ENCODE measurements at regions not wholly inside any gene's neighbourhood (a gene's known extent, or its start where the extent isn't known, plus 50 kb on each side); places are given as distances from the start of the nearest gene placed in this dataset.
A peak's percentile ranks its signal among the peaks of the same experiment; 100 is the strongest.

DNA sequence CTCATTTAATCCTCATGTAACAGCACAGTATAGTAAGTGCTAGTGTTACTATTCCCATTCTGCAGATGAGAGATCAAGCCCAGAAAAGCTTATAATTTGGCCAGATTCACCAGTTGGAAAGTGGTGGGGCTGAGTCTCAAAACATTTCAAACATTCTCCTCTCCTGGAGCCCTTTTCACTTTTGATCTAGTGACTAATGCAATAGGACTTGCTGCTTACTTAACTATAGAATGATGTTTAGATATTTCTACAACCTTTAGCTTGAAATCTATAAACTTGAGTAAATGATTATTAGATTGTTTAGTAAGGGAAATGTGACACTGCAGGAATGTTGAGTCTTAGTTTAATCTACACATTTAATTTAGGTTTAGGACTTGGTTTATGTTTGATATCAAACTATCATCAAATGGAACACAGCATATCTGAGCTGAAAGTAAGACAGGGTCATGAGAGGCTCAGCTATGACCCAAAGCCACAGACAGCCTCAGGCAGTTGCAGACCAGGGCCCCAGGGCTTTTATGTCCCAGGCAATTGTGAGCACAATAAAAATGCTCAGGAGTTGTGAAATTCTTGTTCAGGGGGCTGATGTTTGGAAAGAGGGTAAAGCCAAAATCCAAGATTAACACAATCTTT lies 199.5 kb upstream of the HS3ST1 start:
- Mint-ChIP-seq H3K9me3 (no peaks in the 10 kb centered on the region), H3K4me3 (no peak overlapping the region), H3K4me1 (no peaks in the 10 kb centered on the region), H3K27ac (no peak overlapping the region), H3K27me3 (no peaks in the 10 kb centered on the region)
- DNase-seq: no peak
- ATAC-seq: no peak

DNA sequence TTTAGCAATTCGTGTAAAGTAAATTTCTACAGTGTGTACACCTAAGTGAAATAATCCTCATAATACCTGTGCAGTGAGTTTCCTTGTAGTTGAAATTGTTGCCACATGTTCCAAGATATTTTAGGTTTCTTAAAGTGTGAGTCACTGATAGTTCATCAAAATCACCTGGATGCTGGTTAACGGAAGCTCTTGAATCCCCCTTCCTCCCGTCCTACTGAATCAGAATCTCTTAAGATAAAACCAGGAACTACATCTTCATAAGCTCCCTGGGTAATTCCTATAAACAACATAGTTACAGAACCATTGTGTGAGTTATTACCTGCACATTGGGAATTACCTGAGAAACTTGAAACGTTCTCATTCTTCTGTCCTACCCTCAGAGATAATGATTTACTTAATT lies 197.4 kb upstream of the HS3ST1 start:
- no peaks in the 10 kb centered on the region for H3K9me3 Mint-ChIP-seq
- H3K27ac Mint-ChIP-seq: no peak overlapping the region
- no peak overlapping the region for H3K4me3 Mint-ChIP-seq
- no peaks in the 10 kb centered on the region for H3K4me1 Mint-ChIP-seq
- no peaks in the 10 kb centered on the region for H3K27me3 Mint-ChIP-seq
- DNase-seq (no peak), ATAC-seq (no peak)

DNA sequence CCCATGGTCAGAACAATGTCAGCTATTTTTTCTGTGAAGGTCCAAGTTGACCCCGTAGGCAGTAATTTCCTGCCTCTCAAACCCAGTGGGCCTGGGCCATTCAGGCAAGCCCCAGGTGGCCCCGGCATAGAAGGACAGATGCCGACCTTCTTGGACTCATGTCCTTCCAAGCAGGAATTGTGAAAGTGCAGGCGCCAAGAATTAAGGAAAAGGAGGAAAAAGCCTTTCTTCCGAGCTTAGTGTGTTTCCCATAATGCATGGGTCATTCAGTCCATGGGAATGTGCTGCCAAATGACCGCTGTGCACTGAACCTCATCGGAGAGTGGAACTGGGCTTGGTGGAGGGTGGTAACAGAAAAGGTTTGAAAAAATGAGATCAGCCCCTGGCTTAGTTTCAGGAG lies 196.5 kb upstream of the HS3ST1 start:
- no peaks in the 10 kb centered on the region for H3K4me1 Mint-ChIP-seq
- H3K27ac Mint-ChIP-seq: no peak overlapping the region
- DNase-seq: no peak
- no peaks in the 10 kb centered on the region for H3K27me3 Mint-ChIP-seq
- no peak overlapping the region for H3K4me3 Mint-ChIP-seq
- no peaks in the 10 kb centered on the region for H3K9me3 Mint-ChIP-seq
- no peak for ATAC-seq

DNA sequence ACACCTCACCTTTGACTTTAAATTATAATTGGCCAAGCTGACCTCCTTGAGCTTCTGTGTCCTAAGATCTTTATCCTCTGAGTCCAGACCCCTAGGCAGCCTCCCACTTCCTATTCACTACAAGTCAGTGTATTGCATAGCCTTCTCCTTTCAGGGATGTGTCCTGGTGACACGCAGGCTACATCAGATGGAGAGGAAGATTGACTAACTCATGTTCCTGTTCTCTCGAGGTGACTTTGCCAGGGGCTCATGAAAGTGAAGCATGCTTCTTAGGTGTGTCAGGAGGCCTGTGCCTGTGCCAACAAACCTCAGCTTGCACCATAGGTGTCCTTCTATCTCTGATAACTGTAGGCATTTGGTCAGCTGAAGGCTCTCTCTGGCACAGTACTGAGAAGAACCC lies 195.7 kb upstream of the HS3ST1 start:
- H3K27ac Mint-ChIP-seq: no peak overlapping the region
- no peaks in the 10 kb centered on the region for H3K9me3 Mint-ChIP-seq
- no peaks in the 10 kb centered on the region for H3K4me1 Mint-ChIP-seq
- H3K27me3 Mint-ChIP-seq: no peaks in the 10 kb centered on the region
- no peak overlapping the region for H3K4me3 Mint-ChIP-seq
- ATAC-seq (no peak), DNase-seq (no peak)

DNA sequence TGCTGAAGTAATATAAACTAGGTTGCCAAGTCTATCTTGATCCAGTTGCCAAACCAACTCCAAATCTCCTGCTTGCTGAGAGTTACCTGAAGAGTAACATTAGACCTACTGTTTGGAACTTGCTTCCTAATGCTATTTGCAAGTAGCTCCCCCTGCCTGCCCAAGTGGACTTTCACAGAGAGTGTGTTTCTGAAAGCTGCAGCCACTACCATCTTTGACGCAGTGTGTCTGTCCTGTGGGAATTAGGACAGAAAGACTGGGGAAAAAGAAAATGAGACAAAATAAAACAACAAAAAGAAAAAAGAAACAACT lies 195.0 kb upstream of the HS3ST1 start:
- ATAC-seq (no peak), DNase-seq (no peak)
- H3K27me3 Mint-ChIP-seq: no peaks in the 10 kb centered on the region
- no peaks in the 10 kb centered on the region for H3K4me1 Mint-ChIP-seq
- H3K27ac Mint-ChIP-seq: no peak overlapping the region
- H3K9me3 Mint-ChIP-seq: no peaks in the 10 kb centered on the region
- H3K4me3 Mint-ChIP-seq: no peak overlapping the region

DNA sequence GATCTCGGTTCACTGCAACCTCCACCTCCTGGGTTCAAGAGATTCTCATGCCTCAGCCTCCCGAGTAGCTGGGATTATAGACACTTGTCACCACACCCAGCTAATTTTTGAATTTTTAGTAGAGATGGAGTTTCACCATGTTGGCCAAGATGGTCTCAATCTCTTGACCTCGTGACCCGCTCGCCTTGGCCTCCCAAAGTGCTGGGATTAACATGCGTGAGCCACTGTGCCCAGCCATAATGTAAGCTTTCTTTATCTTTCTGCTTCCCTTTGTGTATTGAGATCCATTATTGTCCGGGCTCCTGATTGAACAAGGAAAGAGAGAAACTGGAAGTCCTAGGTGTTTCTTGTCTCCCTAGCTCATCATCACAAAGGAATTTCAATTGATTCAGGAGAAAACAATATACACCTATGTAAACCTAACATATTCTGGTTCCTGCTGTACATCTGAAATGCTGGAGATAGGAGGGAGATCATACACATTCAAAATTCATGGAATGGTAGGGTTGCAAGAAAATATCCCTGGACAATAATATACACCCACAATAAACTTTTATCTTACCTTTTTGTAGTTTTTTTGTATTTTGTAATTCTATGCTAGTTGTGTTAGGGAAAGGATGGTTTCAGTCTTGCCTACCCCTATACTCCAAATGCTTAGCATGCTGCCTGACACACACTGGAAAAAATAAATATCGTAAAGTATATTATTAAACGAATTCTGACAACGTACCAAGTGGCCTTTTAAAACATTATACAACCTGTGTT lies 194.4 kb upstream of the HS3ST1 start:
- no peak for DNase-seq
- ATAC-seq: no peak
- no peak overlapping the region for H3K4me3 Mint-ChIP-seq
- no peak overlapping the region for H3K27ac Mint-ChIP-seq
- H3K27me3 Mint-ChIP-seq: no peaks in the 10 kb centered on the region
- no peaks in the 10 kb centered on the region for H3K9me3 Mint-ChIP-seq
- H3K4me1 Mint-ChIP-seq: no peaks in the 10 kb centered on the region

DNA sequence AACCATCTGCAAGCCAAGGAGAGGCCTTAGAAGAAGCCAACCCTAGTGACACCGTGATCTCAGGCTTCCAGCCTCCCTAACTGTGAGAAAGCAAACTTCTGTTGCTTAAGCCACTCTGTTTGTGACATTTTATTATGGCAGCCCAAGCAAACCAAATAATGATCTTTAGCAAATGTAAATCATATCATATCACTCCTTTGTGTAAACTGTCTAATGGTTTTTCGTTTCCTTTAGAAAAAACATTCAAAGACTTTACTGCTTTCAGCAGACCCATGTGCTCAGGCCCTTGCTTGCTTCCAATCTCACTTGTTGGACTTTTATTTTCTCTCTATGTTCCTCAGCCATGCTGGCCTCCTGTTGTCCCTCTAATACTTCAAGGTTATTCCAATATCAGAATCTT lies 192.2 kb upstream of the HS3ST1 start:
- Mint-ChIP-seq H3K4me3 (no peak overlapping the region), H3K27me3 (no peaks in the 10 kb centered on the region), H3K9me3 (no peaks in the 10 kb centered on the region), H3K27ac (no peak overlapping the region), H3K4me1 (no peaks in the 10 kb centered on the region)
- ATAC-seq (no peak), DNase-seq (no peak)

DNA sequence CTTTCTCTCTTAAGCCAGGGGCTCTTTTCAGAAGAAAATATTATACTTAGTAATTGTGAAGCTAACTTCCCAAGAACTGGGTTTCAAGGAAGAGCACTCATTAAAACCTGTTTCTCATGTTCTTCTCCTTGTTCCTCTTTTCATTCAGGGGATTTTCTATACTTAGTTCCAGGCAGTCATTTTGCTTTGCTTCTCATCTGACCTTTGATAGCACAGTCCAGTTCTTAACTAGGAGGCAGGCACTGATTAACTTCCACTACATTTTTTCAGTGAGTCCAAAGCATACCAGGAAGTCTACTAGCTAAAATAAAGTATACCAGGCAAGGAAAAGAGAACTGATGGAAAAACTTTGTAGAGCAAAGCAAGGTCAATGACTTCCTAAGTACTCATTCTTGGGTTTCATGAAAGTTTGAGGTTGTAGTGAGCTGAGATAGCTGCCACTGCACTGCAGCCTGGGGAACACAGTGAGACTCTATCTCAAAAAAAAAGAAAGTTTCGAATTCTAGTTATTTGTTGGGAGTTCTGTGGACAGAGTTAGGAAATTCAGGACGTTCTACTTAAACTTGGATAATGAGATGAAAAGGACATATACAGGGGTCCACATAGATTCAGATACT lies 190.1 kb upstream of the HS3ST1 start:
- no peak overlapping the region for H3K27ac Mint-ChIP-seq
- DNase-seq (no peak), ATAC-seq (no peak)
- H3K27me3 Mint-ChIP-seq: no peaks in the 10 kb centered on the region
- H3K9me3 Mint-ChIP-seq: no peaks in the 10 kb centered on the region
- H3K4me3 Mint-ChIP-seq: no peak overlapping the region
- no peaks in the 10 kb centered on the region for H3K4me1 Mint-ChIP-seq

DNA sequence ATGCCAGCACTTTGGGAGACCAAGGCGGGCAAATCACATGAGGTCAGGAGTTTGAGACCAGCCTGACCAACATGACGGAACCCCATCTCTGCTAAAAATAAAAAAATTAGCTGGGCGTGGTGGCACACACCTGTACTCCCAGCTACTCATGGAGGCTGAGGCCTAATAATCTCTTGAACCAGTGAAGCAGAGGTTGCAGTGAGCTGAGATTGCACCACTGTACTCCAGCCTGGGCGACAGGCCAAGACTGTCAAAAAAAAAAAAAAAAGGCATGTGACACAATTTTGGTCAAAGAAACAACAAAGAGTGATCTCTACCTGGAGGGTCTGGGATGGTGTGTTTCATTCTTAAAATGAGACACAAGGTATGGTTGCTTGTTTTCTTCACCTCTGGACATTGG lies 188.2 kb upstream of the HS3ST1 start:
- Mint-ChIP-seq H3K4me1 (no peaks in the 10 kb centered on the region), H3K9me3 (no peaks in the 10 kb centered on the region), H3K27me3 (no peaks in the 10 kb centered on the region), H3K27ac (no peak overlapping the region), H3K4me3 (no peak overlapping the region)
- DNase-seq: no peak
- no peak for ATAC-seq

DNA sequence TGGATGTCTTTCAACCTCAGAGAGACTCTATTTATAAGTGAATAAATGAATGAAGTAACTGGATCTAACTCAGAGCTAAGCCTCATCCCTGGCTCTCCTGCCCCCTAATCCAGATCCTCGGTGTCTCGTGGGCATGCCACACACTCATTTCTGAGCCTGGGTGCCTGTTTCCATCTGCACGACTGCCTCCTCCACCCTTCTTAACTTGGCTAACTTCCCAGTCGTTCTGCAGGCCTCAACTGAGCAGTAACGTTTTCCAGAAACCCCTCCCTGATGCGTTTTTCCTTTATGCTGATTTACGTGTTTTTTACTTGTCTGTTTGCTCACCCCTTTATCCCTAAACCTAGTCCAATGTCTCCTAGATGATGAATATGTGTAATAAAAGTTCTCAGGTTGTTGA lies 186.9 kb upstream of the HS3ST1 start:
- Mint-ChIP-seq H3K4me1 (no peaks in the 10 kb centered on the region), H3K27me3 (no peaks in the 10 kb centered on the region), H3K4me3 (no peak overlapping the region), H3K27ac (no peak overlapping the region), H3K9me3 (no peaks in the 10 kb centered on the region)
- no peak for DNase-seq
- no peak for ATAC-seq

DNA sequence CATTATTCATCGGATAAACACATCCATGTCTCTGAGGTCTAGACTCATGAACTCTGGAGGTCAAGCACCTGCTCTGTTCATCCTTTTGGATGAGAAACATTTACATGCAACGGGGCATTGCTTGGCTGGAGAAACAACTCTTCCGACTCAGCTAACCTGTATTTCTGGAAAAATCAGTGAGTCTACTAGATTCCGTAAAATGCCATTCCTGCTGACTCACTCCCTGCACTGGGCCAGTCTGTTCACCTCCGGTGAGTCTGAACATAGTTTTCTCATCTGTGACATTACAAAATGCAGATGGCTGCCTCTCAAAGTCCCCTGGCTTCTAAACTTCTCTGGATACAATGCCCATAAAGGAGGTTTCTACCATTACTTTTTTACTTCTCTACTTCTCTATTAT lies 185.7 kb upstream of the HS3ST1 start:
- no peak for DNase-seq
- Mint-ChIP-seq H3K9me3 (no peaks in the 10 kb centered on the region), H3K27ac (no peak overlapping the region), H3K4me1 (no peaks in the 10 kb centered on the region), H3K27me3 (no peaks in the 10 kb centered on the region), H3K4me3 (no peak overlapping the region)
- no peak for ATAC-seq

DNA sequence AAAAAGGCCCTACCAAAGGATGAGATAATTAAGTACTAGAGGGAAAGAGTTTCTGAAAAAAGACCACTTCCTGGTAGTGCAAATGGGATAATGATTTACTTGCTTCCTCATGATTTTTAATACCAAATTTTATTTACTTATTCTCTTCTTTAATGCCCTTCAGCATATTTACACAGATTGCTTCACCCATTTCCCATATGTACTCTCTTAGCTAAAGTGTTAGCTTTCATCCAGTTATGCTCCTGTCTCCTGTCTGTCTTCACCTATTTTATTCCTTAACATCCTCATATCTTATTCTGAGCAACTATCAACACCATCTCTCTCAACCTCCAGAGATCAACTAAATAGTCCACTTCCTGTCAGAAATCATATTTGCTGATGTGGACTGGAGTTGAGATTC lies 183.2 kb upstream of the HS3ST1 start:
- no peak for DNase-seq
- Mint-ChIP-seq H3K4me3 (no peak overlapping the region), H3K27ac (peak overlapping the region in 1 of 2 donors; percentile 28)

DNA sequence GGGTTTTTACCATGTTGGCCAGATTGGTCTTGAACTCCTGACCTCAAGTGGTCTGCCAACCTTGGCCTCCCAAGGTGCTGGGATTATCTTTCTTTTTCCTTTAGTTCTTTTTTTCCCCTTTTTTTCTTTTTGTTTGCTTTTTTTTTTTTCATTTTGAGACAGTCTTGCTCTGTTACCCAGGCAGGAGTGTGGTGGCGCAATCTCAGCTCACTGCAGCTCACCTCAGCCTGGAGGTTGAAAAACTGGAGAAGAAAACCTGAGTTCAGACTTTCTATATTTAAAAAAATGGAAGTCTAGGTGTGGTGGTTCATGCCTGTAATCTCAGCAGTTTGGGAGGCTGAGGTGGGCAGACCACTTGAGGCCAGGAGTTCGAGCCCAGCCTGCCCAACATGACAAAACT lies 181.1 kb upstream of the HS3ST1 start:
- Mint-ChIP-seq H3K4me3 (no peak overlapping the region), H3K9me3 (no peaks in the 10 kb centered on the region), H3K27me3 (no peaks in the 10 kb centered on the region), H3K4me1 (no peaks in the 10 kb centered on the region), H3K27ac (no peak overlapping the region)
- DNase-seq (no peak), ATAC-seq (no peak)

More for the DNA sequence above, 183.2 kb upstream of the HS3ST1 start:
- ATAC-seq: no peak
- H3K27me3 Mint-ChIP-seq: no peaks in the 10 kb centered on the region
- no peaks in the 10 kb centered on the region for H3K4me1 Mint-ChIP-seq
- no peaks in the 10 kb centered on the region for H3K9me3 Mint-ChIP-seq

DNA sequence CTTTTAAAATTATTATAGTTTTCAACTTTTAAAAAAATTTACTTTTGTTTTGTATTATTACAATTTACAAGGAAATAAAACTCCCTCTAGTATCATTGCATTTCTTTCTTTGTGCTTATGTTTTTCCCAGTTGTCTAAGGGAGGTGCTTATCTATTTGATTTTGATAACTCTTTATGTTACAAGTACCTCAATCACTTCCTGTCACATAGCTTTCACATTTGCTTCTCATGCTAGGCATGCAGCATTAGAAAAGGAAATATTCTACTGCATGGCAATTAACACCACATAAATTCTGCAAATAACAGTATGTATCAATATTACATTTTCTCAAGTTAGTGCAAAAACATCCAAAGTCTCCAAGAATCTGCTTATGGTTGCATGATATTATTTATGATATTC lies 180.3 kb upstream of the HS3ST1 start:
- no peak overlapping the region for H3K4me3 Mint-ChIP-seq
- no peaks in the 10 kb centered on the region for H3K27me3 Mint-ChIP-seq
- DNase-seq (no peak), ATAC-seq (no peak)
- no peak overlapping the region for H3K27ac Mint-ChIP-seq
- no peaks in the 10 kb centered on the region for H3K4me1 Mint-ChIP-seq
- no peaks in the 10 kb centered on the region for H3K9me3 Mint-ChIP-seq

DNA sequence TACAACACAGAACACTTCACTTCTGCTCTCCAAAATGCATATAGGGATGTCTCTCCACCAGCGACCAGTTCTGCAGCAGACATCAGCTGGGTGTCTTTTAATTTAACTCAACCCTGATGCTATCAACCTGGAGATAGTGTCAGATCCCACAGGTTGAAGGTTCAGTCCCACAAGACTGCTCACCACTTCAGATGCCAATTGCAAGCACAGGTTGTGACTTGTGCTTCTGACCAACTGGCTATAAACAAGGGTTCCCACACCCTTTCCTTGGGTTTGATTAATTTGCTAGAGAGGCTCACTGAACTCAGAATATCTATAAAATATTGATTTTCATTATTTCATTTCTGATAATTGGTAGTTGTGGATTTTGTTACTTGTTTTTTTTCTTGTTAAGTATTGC lies 177.4 kb upstream of the HS3ST1 start:
- H3K4me3 Mint-ChIP-seq: no peak overlapping the region
- no peaks in the 10 kb centered on the region for H3K9me3 Mint-ChIP-seq
- H3K27ac Mint-ChIP-seq: no peak overlapping the region
- no peaks in the 10 kb centered on the region for H3K4me1 Mint-ChIP-seq
- no peak for DNase-seq
- H3K27me3 Mint-ChIP-seq: no peaks in the 10 kb centered on the region
- ATAC-seq: no peak

DNA sequence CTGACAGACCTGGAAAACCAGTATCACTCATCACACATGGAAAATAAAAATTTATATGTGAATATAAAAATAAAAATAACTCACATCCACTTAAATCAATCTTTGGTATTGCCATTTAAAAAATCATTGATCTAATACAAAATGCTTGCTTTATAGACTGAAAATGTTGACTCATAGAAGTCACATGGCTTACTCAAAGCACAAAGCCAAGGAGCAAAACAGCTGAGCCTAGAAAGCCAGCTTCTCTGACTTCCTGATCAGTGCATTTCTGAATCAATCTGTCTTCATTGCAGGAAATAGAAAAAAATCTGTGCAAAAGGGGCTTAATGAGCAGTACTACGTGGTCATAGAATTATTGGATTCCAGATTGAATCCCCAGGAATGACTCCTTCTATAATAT lies 176.9 kb upstream of the HS3ST1 start:
- H3K9me3 Mint-ChIP-seq: no peaks in the 10 kb centered on the region
- no peaks in the 10 kb centered on the region for H3K27me3 Mint-ChIP-seq
- no peak overlapping the region for H3K27ac Mint-ChIP-seq
- ATAC-seq (no peak), DNase-seq (no peak)
- H3K4me3 Mint-ChIP-seq: no peak overlapping the region
- H3K4me1 Mint-ChIP-seq: no peaks in the 10 kb centered on the region

DNA sequence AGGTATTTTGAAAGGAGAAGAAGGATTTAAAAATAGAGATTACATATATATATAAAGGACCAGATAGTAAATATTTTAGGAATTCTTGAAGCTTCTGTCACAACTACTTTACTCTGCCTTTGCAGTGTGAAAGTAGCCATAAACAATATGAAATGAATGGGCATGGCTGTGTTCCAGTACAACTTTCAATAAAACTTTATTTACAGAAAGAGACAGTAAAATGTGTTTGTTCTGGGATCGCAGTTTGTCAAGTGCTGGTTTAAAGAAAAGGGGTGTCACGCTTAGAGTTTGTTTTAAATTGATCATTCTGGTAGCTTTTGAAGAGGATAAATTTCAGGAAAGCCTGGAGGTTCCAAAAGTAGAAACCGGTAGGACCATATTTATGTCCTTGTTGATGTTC lies 176.1 kb upstream of the HS3ST1 start:
- ATAC-seq: no peak
- no peak for DNase-seq
- no peak overlapping the region for H3K4me3 Mint-ChIP-seq

More for the DNA sequence above, 176.1 kb upstream of the HS3ST1 start:
- Mint-ChIP-seq H3K4me1 (no peaks in the 10 kb centered on the region), H3K9me3 (no peaks in the 10 kb centered on the region), H3K27ac (no peak overlapping the region), H3K27me3 (no peaks in the 10 kb centered on the region)

All from stimulated activated naive CD8-positive, alpha-beta T cell treated with anti-CD3 and anti-CD28 coated beads, Interleukin-15, amount 100 ng/mL, for 72 hours (primary cell).